H1 (cell line): ENCODE measurements at regions not wholly inside any gene's neighbourhood (a gene's known extent, or its start where the extent isn't known, plus 50 kb on each side); places are given as distances from the start of the nearest gene placed in this dataset.

ENCODE experiments used
- BACH1 ChIP-seq: IDR thresholded peaks from 2 replicates; pipeline ENCODE4 v1.6.1; 2012; ENCODE audit warnings: low read length, improper control_type of control experiment
- GABPA ChIP-seq: IDR thresholded peaks from 2 replicates; pipeline ENCODE4 v1.6.1; 2011; ENCODE audit warnings: mild to moderate bottlenecking, low read length, moderate library complexity, borderline replicate concordance; ENCODE audit not compliant: insufficient read depth
- HDAC6 ChIP-seq: IDR thresholded peaks from one replicate; pipeline ENCODE4 v1.7.1; 2012; ENCODE audit warnings: low read depth, mild to moderate bottlenecking, inconsistent platforms, low read length, moderate library complexity
- SAP30 ChIP-seq: fragments of 300-600 bp; sonication (generic); IDR thresholded peaks from 2 replicates; pipeline ENCODE4 v1.7.1; 2012; ENCODE audit warnings: low read length, moderate library complexity, mild to moderate bottlenecking, inconsistent platforms; ENCODE audit not compliant: insufficient read depth, insufficient replicate concordance
- SP1 ChIP-seq: IDR thresholded peaks from 2 replicates; pipeline ENCODE4 v1.6.1; 2011; ENCODE audit warnings: low read depth, low read length
- TAF7 ChIP-seq: optimal IDR thresholded peaks from 2 replicates; pipeline ENCODE3; 2011; ENCODE audit warnings: low read depth, mild to moderate bottlenecking, inconsistent platforms, low read length, moderate library complexity, borderline replicate concordance
- YY1 ChIP-seq: IDR thresholded peaks from 2 replicates; pipeline ENCODE4 v1.6.1; 2011; ENCODE audit warnings: low read depth, mild to moderate bottlenecking, low read length

- TF ChIP-seq SAP30: no peak
- TF ChIP-seq BACH1: no peak
- no peak for TF ChIP-seq HDAC6
- TF ChIP-seq SP1: no peak
- TF ChIP-seq TAF7: no peak
- TF ChIP-seq YY1: no peak
- no peak for TF ChIP-seq GABPA
- TF ChIP-seq, all 59 proteins: peak for 0
Measured at GRCh38 chr3:34504775-34505174, 706.3 kb downstream of the PDCD6IP start (continued).
